SK-N-SH (cell line): ENCODE measurements at regions not wholly inside any gene's neighbourhood (a gene's known extent, or its start where the extent isn't known, plus 50 kb on each side); places are given as distances from the start of the nearest gene placed in this dataset.

Source experiments
- CTCF ChIA-PET: fragments of 300-600, 350-600 bp; formaldehyde crosslinking; extraction: SDS; loops from one replicate; lab custom pipeline; 2021; lab: Yijun Ruan, JAX
- POLR2A ChIA-PET: fragments of 350-600 bp; sonication (Branson Sonifier 250); formaldehyde crosslinking; extraction: SDS; loops from one replicate; lab custom pipeline; 2020; ENCODE audit warnings: antibody characterized with exemption, inconsistent platforms; lab: Yijun Ruan, JAX
- DNase-seq: peaks from one replicate; pipeline ENCODE4 v3.0.0; 2012
- H2AFZ ChIP-seq: fragments of 200-600 bp; sonication (generic); 2 replicates; pipeline ENCODE4 v1.8.1; 2016; ENCODE audit warnings: antibody characterized with exemption, mild to moderate bottlenecking, low read depth
- H3F3A ChIP-seq: fragments of 200-600 bp; sonication (generic); replicated peaks from 2 replicates; pipeline ENCODE3; 2016; ENCODE audit warnings: antibody characterized with exemption, mild to moderate bottlenecking; ENCODE audit not compliant: insufficient read depth
- H3K27ac ChIP-seq, 2 experiments: fragments of 200-500 bp in 1 of 2; fragments of 200-600 bp in 1 of 2; sonication (Bioruptor generic) in 1 of 2; sonication (generic), shearing (Covaris generic) in 1 of 2; 2 replicates each; pipeline versions ENCODE4 v1.5.1 to v1.6.1; 2014 to 2016; ENCODE audit warnings: low read depth in 2 of 2, inconsistent platforms in 1 of 2, low read length in 1 of 2, mild to moderate bottlenecking in 1 of 2, mixed read lengths in 1 of 2
- H3K27me3 ChIP-seq: fragments of 200-600 bp; sonication (generic), shearing (Covaris generic); 2 replicates; pipeline ENCODE4 v1.6.1; 2016; ENCODE audit warnings: mixed run types; ENCODE audit not compliant: insufficient read depth
- H3K36me3 ChIP-seq, 2 experiments: fragments of 200-500 bp in 1 of 2; fragments of 200-600 bp in 1 of 2; sonication (Bioruptor generic) in 1 of 2; sonication (generic) in 1 of 2; replicated peaks in 1 of 2; 2 replicates each; pipeline versions ENCODE3 to v1.5.1; 2014 to 2016; ENCODE audit warnings: low read length in 1 of 2, mild to moderate bottlenecking in 1 of 2; ENCODE audit not compliant: insufficient read depth in 2 of 2, control insufficient read depth in 1 of 2
- H3K4me1 ChIP-seq, 2 experiments: fragments of 200-500 bp in 1 of 2; fragments of 200-600 bp in 1 of 2; sonication (Bioruptor generic) in 1 of 2; sonication (generic), shearing (Covaris generic) in 1 of 2; 2 replicates each; pipeline versions ENCODE4 v1.5.1 to v1.6.1; 2014 to 2016; ENCODE audit warnings: low read depth in 1 of 2, low read length in 1 of 2, mixed run types in 1 of 2; ENCODE audit not compliant: insufficient read depth in 2 of 2, control insufficient read depth in 1 of 2
- H3K4me2 ChIP-seq: fragments of 200-600 bp; sonication (generic), shearing (Covaris generic); 2 replicates; pipeline ENCODE4 v1.6.1; 2017; ENCODE audit warnings: mixed run types
- H3K4me3 ChIP-seq, 2 experiments: fragments of 200-500 bp in 1 of 2; fragments of 200-600 bp in 1 of 2; sonication (Bioruptor generic) in 1 of 2; sonication (generic), shearing (Covaris generic) in 1 of 2; 2 replicates each; pipeline versions ENCODE4 v1.5.1 to v1.8.1; 2014 to 2016; ENCODE audit warnings: low read depth in 2 of 2, inconsistent platforms in 1 of 2, low read length in 1 of 2, mild to moderate bottlenecking in 1 of 2, mixed read lengths in 1 of 2, moderate library complexity in 1 of 2
- H3K79me2 ChIP-seq: fragments of 200-600 bp; sonication (generic); 2 replicates; pipeline ENCODE4 v1.8.1; 2017; ENCODE audit warnings: mild to moderate bottlenecking; ENCODE audit not compliant: insufficient read depth
- H3K9ac ChIP-seq: fragments of 200-600 bp; sonication (generic); 2 replicates; pipeline ENCODE4 v1.6.1; 2017; ENCODE audit warnings: mixed run types
- H3K9me2 ChIP-seq: fragments of 200-600 bp; sonication (generic); 2 replicates; pipeline ENCODE4 v1.6.1; 2017; ENCODE audit warnings: mixed run types
- H3K9me3 ChIP-seq: fragments of 200-600 bp; sonication (generic); 2 replicates; pipeline ENCODE4 v1.6.1; 2017; ENCODE audit warnings: mixed run types, mild to moderate bottlenecking, moderate library complexity
- H4K20me1 ChIP-seq: fragments of 200-600 bp; sonication (generic); 2 replicates; pipeline ENCODE4 v1.6.1; 2017; ENCODE audit warnings: mild to moderate bottlenecking, mixed run types; ENCODE audit not compliant: insufficient read depth
- CHD2 ChIP-seq: fragments of 150-350 bp; IDR thresholded peaks from 2 replicates; pipeline ENCODE4 v1.6.1; 2018; ENCODE audit warnings: low read length; ENCODE audit not compliant: partially characterized antibody
- ELF1 ChIP-seq: IDR thresholded peaks from 2 replicates; pipeline ENCODE4 v1.4.0; 2012
- EP300 ChIP-seq, 2 experiments: IDR thresholded peaks; 2 replicates each; pipeline versions ENCODE4 v1.4.0 to v1.6.1; 2012; ENCODE audit warnings: borderline replicate concordance in 1 of 2, low read depth in 1 of 2, low read length in 1 of 2
- EZH2phosphoT487 ChIP-seq: fragments of 200-600 bp; sonication (generic); IDR thresholded peaks from 2 replicates; pipeline ENCODE4 v1.6.1; 2017; ENCODE audit warnings: low read depth, mixed run types, mild to moderate bottlenecking, antibody characterized with exemption, moderate library complexity, borderline replicate concordance
- FOSL2 ChIP-seq: IDR thresholded peaks from 2 replicates; pipeline ENCODE4 v1.4.0; 2012; ENCODE audit warnings: low read depth, mild to moderate bottlenecking, moderate library complexity, borderline replicate concordance
- FOXJ3 ChIP-seq: sonication (generic); formaldehyde crosslinking; IDR thresholded peaks from 2 replicates; pipeline ENCODE4 v1.5.1; 2020; ENCODE audit warnings: mild to moderate bottlenecking, missing genetic modification reagents
- FOXM1 ChIP-seq: IDR thresholded peaks from 2 replicates; pipeline ENCODE4 v1.4.0; 2012; ENCODE audit warnings: low read depth, mild to moderate bottlenecking
- GATA2 ChIP-seq: sonication (generic); formaldehyde crosslinking; IDR thresholded peaks from 2 replicates; pipeline ENCODE4 v1.5.0; 2020; ENCODE audit warnings: mild to moderate bottlenecking, missing genetic modification reagents
- MEF2A ChIP-seq: IDR thresholded peaks from 2 replicates; pipeline ENCODE4 v1.4.0; 2012; ENCODE audit warnings: low read depth, borderline replicate concordance
- MXI1 ChIP-seq: IDR thresholded peaks from 2 replicates; pipeline ENCODE4 v1.6.1; 2012; ENCODE audit warnings: mild to moderate bottlenecking, low read depth, low read length, improper control_type of control experiment
- NFIC ChIP-seq: IDR thresholded peaks from 2 replicates; pipeline ENCODE4 v1.4.0; 2012; ENCODE audit warnings: borderline replicate concordance
- NRF1 ChIP-seq: IDR thresholded peaks from 2 replicates; pipeline ENCODE4 v1.6.1; 2012; ENCODE audit warnings: low read depth, mild to moderate bottlenecking, low read length
- RCOR1 ChIP-seq: fragments of 150-350 bp; IDR thresholded peaks from 2 replicates; pipeline ENCODE4 v1.6.1; 2017; ENCODE audit warnings: antibody characterized with exemption, low read length
- RFX5 ChIP-seq: IDR thresholded peaks from 2 replicates; pipeline ENCODE4 v1.6.1; 2012; ENCODE audit warnings: mild to moderate bottlenecking, improper control_type of control experiment, low read length
- SMC3 ChIP-seq: IDR thresholded peaks from 2 replicates; pipeline ENCODE4 v1.6.1; 2012; ENCODE audit warnings: low read depth, low read length, improper control_type of control experiment
- TAF1 ChIP-seq: IDR thresholded peaks from 2 replicates; pipeline ENCODE4 v1.6.1; 2012; ENCODE audit warnings: low read depth, mild to moderate bottlenecking, low read length, moderate library complexity, borderline replicate concordance
- TCF12 ChIP-seq: IDR thresholded peaks from 2 replicates; pipeline ENCODE4 v1.4.0; 2012
- TEAD4 ChIP-seq: IDR thresholded peaks from 2 replicates; pipeline ENCODE4 v1.4.0; 2012; ENCODE audit warnings: mild to moderate bottlenecking, borderline replicate concordance; ENCODE audit not compliant: insufficient read depth
- WGBS: methylation state at CpG from one replicate; pipeline ENCODE4 v1.1.6; 2017; ENCODE audit warnings: low lambda C conversion rate; 5-methylcytosine and 5-hydroxymethylcytosine counted together
- TF ChIP-seq, protein P1 (sequence below): fragments of 150-350 bp; IDR thresholded peaks from 2 replicates; pipeline ENCODE4 v1.6.1; 2017; ENCODE audit warnings: antibody characterized with exemption, low read length, low read depth, borderline replicate concordance
- TF ChIP-seq, protein P2 (sequence below): IDR thresholded peaks from 2 replicates; pipeline ENCODE4; 2012
- TF ChIP-seq, protein P3 (sequence below): IDR thresholded peaks from 2 replicates; pipeline ENCODE4 v1.4.0; 2012; ENCODE audit warnings: low read depth
- TF ChIP-seq, protein P4 (sequence below): IDR thresholded peaks from 2 replicates; pipeline ENCODE4 v1.4.0; 2012; ENCODE audit warnings: low read depth, borderline replicate concordance
- TF ChIP-seq, protein P5 (sequence below): fragments of 150-350 bp; IDR thresholded peaks from 2 replicates; pipeline ENCODE4 v1.6.1; 2016; ENCODE audit warnings: mild to moderate bottlenecking, low read depth, low read length
- TF ChIP-seq, protein P6 (sequence below): IDR thresholded peaks from 2 replicates; pipeline ENCODE4 v1.6.1; 2012; ENCODE audit warnings: mild to moderate bottlenecking, low read depth, low read length, moderate library complexity

DNA sequence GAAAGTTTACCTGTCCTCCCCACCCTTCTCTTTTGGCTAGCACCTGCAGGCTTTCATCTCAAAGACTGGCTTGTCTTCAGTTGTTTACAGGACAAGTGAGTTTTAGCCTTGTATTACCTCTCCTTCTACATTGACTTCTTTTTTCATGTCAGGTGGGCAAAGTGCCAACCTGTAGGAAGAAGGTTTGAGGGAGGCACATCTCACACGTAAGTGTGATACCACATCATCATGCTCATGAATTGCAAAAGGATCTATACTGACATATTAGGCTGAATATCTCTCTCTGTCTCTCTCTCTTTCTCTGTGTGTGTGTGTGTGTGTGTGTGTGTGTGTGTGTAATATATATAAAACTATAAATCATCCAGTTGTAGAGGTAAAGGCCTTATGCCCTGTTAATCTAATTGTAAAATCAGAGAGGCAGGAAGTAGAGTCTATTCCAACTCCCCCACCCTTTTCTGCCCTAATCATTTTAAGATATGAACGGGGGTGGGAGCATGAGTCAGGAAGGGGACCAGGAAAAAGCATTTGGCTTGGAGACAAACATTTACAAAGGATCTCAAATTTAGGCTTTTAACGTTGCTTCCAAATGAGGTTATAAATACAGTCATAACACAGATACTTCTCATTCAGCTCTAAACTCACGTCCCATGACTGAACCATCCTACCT lies 107.0 kb upstream of the PFN2 start:
- H3K27ac ChIP-seq: peak overlapping the region; percentile 86 to 98; a peak in 3 of 4 replicates
- H3K9me2 ChIP-seq: no peaks in the 10 kb centered on the region
- H3K9me3 ChIP-seq: 0 out of 2 replicates have a peak, but pooled peaks cover 8% of the 10 kb centered on the region
- CTCF ChIA-PET: no interaction called here
- H3K4me2 ChIP-seq: 0 out of 2 replicates have a peak overlapping the region, but pooled peaks have one; percentile 12
- no peaks in the 10 kb centered on the region for H3K27me3 ChIP-seq
- H3K9ac ChIP-seq: peak overlapping the region; percentile 74; the same call in 1 of the 2 replicates
- peaks cover 24 to 53% of the 10 kb centered on the region in 2 experiments for H3K4me1 ChIP-seq
- H3K79me2 ChIP-seq: no peaks in the 10 kb centered on the region
- POLR2A ChIA-PET: no interaction called here
- DNase-seq: no peak
- H3K36me3 ChIP-seq: no peaks in the 10 kb centered on the region
- 27% methylated on average over 4 of the region's 4 CpGs for WGBS
- no peaks in the 10 kb centered on the region for H4K20me1 ChIP-seq
- peaks cover 55% of the 10 kb centered on the region for H3F3A ChIP-seq
- H2AFZ ChIP-seq: no peak overlapping the region
- H3K4me3 ChIP-seq: no peak overlapping the region
- TF ChIP-seq MXI1: no peak
- no peak for TF ChIP-seq TAF1
- peak; percentile 88 for TF ChIP-seq NFIC
- no peak for TF ChIP-seq EZH2phosphoT487
- TF ChIP-seq EP300 (IDR thresholded peaks at IDR 0.05; ENCODE audit: borderline replicate concordance in 1 of 2, low read depth in 1 of 2, low read length in 1 of 2): peak; percentile 67 to 81; a peak in 3 of 4 replicates
- TF ChIP-seq, protein P1, sequence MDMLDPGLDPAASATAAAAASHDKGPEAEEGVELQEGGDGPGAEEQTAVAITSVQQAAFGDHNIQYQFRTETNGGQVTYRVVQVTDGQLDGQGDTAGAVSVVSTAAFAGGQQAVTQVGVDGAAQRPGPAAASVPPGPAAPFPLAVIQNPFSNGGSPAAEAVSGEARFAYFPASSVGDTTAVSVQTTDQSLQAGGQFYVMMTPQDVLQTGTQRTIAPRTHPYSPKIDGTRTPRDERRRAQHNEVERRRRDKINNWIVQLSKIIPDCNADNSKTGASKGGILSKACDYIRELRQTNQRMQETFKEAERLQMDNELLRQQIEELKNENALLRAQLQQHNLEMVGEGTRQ: no peak
- no peak for TF ChIP-seq RCOR1
- TF ChIP-seq MEF2A: 0 out of 2 replicates have a peak, but pooled peaks have one; percentile 53
- peak; percentile 65 for TF ChIP-seq FOXM1
- TF ChIP-seq GATA2: no peak
- TF ChIP-seq, protein P2, sequence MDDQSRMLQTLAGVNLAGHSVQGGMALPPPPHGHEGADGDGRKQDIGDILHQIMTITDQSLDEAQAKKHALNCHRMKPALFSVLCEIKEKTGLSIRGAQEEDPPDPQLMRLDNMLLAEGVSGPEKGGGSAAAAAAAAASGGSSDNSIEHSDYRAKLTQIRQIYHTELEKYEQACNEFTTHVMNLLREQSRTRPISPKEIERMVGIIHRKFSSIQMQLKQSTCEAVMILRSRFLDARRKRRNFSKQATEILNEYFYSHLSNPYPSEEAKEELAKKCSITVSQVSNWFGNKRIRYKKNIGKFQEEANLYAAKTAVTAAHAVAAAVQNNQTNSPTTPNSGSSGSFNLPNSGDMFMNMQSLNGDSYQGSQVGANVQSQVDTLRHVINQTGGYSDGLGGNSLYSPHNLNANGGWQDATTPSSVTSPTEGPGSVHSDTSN: peak; percentile 66
- TF ChIP-seq SMC3: no peak
- peak; percentile 36; the same call in 1 of the 2 replicates for TF ChIP-seq ELF1
- TF ChIP-seq, protein P3, sequence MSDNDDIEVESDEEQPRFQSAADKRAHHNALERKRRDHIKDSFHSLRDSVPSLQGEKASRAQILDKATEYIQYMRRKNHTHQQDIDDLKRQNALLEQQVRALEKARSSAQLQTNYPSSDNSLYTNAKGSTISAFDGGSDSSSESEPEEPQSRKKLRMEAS: 0 out of 2 replicates have a peak, but pooled peaks have one; percentile 50
- TF ChIP-seq, protein P4, sequence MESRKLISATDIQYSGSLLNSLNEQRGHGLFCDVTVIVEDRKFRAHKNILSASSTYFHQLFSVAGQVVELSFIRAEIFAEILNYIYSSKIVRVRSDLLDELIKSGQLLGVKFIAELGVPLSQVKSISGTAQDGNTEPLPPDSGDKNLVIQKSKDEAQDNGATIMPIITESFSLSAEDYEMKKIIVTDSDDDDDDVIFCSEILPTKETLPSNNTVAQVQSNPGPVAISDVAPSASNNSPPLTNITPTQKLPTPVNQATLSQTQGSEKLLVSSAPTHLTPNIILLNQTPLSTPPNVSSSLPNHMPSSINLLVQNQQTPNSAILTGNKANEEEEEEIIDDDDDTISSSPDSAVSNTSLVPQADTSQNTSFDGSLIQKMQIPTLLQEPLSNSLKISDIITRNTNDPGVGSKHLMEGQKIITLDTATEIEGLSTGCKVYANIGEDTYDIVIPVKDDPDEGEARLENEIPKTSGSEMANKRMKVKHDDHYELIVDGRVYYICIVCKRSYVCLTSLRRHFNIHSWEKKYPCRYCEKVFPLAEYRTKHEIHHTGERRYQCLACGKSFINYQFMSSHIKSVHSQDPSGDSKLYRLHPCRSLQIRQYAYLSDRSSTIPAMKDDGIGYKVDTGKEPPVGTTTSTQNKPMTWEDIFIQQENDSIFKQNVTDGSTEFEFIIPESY: peak; percentile 36; the same call in 1 of the 2 replicates
- TF ChIP-seq RFX5: no peak
- peak; percentile 72 for TF ChIP-seq FOSL2
- TF ChIP-seq TCF12: peak; percentile 84
- peak; percentile 68; the same call in 1 of the 2 replicates for TF ChIP-seq TEAD4
- TF ChIP-seq, protein P5, sequence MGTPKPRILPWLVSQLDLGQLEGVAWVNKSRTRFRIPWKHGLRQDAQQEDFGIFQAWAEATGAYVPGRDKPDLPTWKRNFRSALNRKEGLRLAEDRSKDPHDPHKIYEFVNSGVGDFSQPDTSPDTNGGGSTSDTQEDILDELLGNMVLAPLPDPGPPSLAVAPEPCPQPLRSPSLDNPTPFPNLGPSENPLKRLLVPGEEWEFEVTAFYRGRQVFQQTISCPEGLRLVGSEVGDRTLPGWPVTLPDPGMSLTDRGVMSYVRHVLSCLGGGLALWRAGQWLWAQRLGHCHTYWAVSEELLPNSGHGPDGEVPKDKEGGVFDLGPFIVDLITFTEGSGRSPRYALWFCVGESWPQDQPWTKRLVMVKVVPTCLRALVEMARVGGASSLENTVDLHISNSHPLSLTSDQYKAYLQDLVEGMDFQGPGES: no peak
- no peak for TF ChIP-seq NRF1
- no peak for TF ChIP-seq CHD2
- TF ChIP-seq, protein P6, sequence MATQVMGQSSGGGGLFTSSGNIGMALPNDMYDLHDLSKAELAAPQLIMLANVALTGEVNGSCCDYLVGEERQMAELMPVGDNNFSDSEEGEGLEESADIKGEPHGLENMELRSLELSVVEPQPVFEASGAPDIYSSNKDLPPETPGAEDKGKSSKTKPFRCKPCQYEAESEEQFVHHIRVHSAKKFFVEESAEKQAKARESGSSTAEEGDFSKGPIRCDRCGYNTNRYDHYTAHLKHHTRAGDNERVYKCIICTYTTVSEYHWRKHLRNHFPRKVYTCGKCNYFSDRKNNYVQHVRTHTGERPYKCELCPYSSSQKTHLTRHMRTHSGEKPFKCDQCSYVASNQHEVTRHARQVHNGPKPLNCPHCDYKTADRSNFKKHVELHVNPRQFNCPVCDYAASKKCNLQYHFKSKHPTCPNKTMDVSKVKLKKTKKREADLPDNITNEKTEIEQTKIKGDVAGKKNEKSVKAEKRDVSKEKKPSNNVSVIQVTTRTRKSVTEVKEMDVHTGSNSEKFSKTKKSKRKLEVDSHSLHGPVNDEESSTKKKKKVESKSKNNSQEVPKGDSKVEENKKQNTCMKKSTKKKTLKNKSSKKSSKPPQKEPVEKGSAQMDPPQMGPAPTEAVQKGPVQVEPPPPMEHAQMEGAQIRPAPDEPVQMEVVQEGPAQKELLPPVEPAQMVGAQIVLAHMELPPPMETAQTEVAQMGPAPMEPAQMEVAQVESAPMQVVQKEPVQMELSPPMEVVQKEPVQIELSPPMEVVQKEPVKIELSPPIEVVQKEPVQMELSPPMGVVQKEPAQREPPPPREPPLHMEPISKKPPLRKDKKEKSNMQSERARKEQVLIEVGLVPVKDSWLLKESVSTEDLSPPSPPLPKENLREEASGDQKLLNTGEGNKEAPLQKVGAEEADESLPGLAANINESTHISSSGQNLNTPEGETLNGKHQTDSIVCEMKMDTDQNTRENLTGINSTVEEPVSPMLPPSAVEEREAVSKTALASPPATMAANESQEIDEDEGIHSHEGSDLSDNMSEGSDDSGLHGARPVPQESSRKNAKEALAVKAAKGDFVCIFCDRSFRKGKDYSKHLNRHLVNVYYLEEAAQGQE: no peak
- no peak for TF ChIP-seq FOXJ3 (CRISPR knock-in tag)
